Osteocyte (in vitro differentiated cells): ENCODE measurements at regions not wholly inside any gene's neighbourhood (a gene's known extent, or its start where the extent isn't known, plus 50 kb on each side); places are given as distances from the start of the nearest gene placed in this dataset.

Source experiments
- DNase-seq: peaks from one replicate; pipeline ENCODE4 v3.0.0; 2021; ENCODE audit warnings: mixed read lengths; ENCODE audit not compliant: unreplicated experiment; ENCODE audit errors: extremely low spot score
- H3K27ac Mint-ChIP-seq: one replicate; pipeline ENCODE4 v1.8.0; 2021; ENCODE audit warnings: mild to moderate bottlenecking, mixed read lengths; ENCODE audit not compliant: unreplicated experiment
- H3K27me3 Mint-ChIP-seq: one replicate; pipeline ENCODE4 v1.8.0; 2021; ENCODE audit warnings: mixed read lengths; ENCODE audit not compliant: unreplicated experiment
- H3K36me3 Mint-ChIP-seq: one replicate; pipeline ENCODE4 v1.8.0; 2021; ENCODE audit warnings: mixed read lengths; ENCODE audit not compliant: unreplicated experiment
- H3K4me1 Mint-ChIP-seq: one replicate; pipeline ENCODE4 v1.8.0; 2021; ENCODE audit warnings: mixed read lengths; ENCODE audit not compliant: unreplicated experiment
- H3K4me3 Mint-ChIP-seq: one replicate; pipeline ENCODE4 v1.8.0; 2021; ENCODE audit warnings: mild to moderate bottlenecking, moderate library complexity, mixed read lengths; ENCODE audit not compliant: unreplicated experiment
- H3K9me3 Mint-ChIP-seq: one replicate; pipeline ENCODE4 v1.8.0; 2021; ENCODE audit warnings: mixed read lengths; ENCODE audit not compliant: unreplicated experiment
- CTCF ChIP-seq: fragments of 200-600 bp; sonication (generic); IDR thresholded peaks from 2 replicates; pipeline ENCODE4 v1.5.0; 2021; ENCODE audit warnings: antibody characterized with exemption, mild to moderate bottlenecking, moderate library complexity

- peaks cover 6% of the 10 kb centered on the region for H3K36me3 Mint-ChIP-seq
- H3K27me3 Mint-ChIP-seq, result no peaks in the 10 kb centered on the region
- no peak for TF ChIP-seq CTCF
- peaks cover 8% of the 10 kb centered on the region for H3K4me1 Mint-ChIP-seq
- H3K27ac Mint-ChIP-seq, result no peak overlapping the region
- no peak overlapping the region for H3K4me3 Mint-ChIP-seq
- no peak for DNase-seq
- peaks cover 13% of the 10 kb centered on the region for H3K9me3 Mint-ChIP-seq
Observed at GRCh38 chr2:12960671-12961070, 243.9 kb downstream of the TRIB2 start.

- H3K36me3 Mint-ChIP-seq, result peaks cover 2% of the 10 kb centered on the region
- peaks cover 6% of the 10 kb centered on the region for H3K9me3 Mint-ChIP-seq
- TF ChIP-seq CTCF, result no peak
- no peak overlapping the region for H3K4me3 Mint-ChIP-seq
- H3K4me1 Mint-ChIP-seq, result peaks cover 18% of the 10 kb centered on the region
- H3K27ac Mint-ChIP-seq, result peak overlapping the region; percentile 18
- H3K27me3 Mint-ChIP-seq, result no peaks in the 10 kb centered on the region
- DNase-seq, result no peak
Observed at GRCh38 chr2:12964904-12965539, 248.3 kb downstream of the TRIB2 start.

- no peak for TF ChIP-seq CTCF
- no peaks in the 10 kb centered on the region for H3K27me3 Mint-ChIP-seq
- H3K4me1 Mint-ChIP-seq, result peaks cover 16% of the 10 kb centered on the region
- no peak overlapping the region for H3K27ac Mint-ChIP-seq
- H3K9me3 Mint-ChIP-seq, result no peaks in the 10 kb centered on the region
- DNase-seq, result no peak
- no peak overlapping the region for H3K4me3 Mint-ChIP-seq
- no peaks in the 10 kb centered on the region for H3K36me3 Mint-ChIP-seq
Observed at GRCh38 chr2:12965540-12966269, 249.0 kb downstream of the TRIB2 start.

- H3K4me1 Mint-ChIP-seq, result peaks cover 16% of the 10 kb centered on the region
- DNase-seq, result no peak
Observed at GRCh38 chr2:12967804-12968203, 251.1 kb downstream of the TRIB2 start.

More at GRCh38 chr2:12967804-12968203, 251.1 kb downstream of the TRIB2 start:
- Mint-ChIP-seq H3K27ac (no peak overlapping the region), H3K4me3 (no peak overlapping the region), H3K9me3 (no peaks in the 10 kb centered on the region), H3K27me3 (no peaks in the 10 kb centered on the region), H3K36me3 (no peaks in the 10 kb centered on the region)
- TF ChIP-seq CTCF, result no peak
